Kidney (tissue), 13 donors: ENCODE measurements at regions not wholly inside any gene's neighbourhood (a gene's known extent, or its start where the extent isn't known, plus 50 kb on each side); places are given as distances from the start of the nearest gene placed in this dataset.
A peak's percentile ranks its signal among the peaks of the same experiment; 100 is the strongest.

Experiments
- DNase-seq, 5 donors: peaks; one replicate each; pipeline ENCODE4 v3.0.0-alpha.2; 2013 to 2020
- FAIRE-seq: peaks from 2 replicates; lab custom pipeline; 2012; peaks lifted over from hg19 to GRCh38; lab: Jason Lieb, UNC
- H3K27ac ChIP-seq, 2 donors: one replicate each; pipeline ENCODE4 v1.7.0; 2013; ENCODE audit warnings: low read depth in 2 of 2, low read length in 2 of 2, inconsistent platforms in 1 of 2
- H3K27me3 ChIP-seq: one replicate; pipeline ENCODE4 v1.7.1; 2013; ENCODE audit warnings: low read length, inconsistent platforms; ENCODE audit not compliant: control insufficient read depth, insufficient read depth
- H3K36me3 ChIP-seq, 3 donors: one replicate each; pipeline versions ENCODE4 v1.7.0 to v1.7.1; 2013; ENCODE audit warnings: low read length in 3 of 3, control low read depth in 1 of 3, inconsistent platforms in 1 of 3; ENCODE audit not compliant: insufficient read depth in 3 of 3, control insufficient read depth in 2 of 3
- H3K4me1 ChIP-seq, 3 donors: one replicate each; pipeline versions ENCODE4 v1.7.0 to v1.7.1; 2013; ENCODE audit warnings: low read length in 3 of 3, inconsistent platforms in 1 of 3, low read depth in 1 of 3; ENCODE audit not compliant: control insufficient read depth in 2 of 3, insufficient read depth in 2 of 3
- H3K4me3 ChIP-seq, 3 donors: one replicate each; pipeline versions ENCODE4 v1.7.0 to v1.8.1; 2013; ENCODE audit warnings: low read length in 3 of 3, control low read depth in 1 of 3, inconsistent platforms in 1 of 3
- H3K9ac ChIP-seq, 3 donors: one replicate each; pipeline versions ENCODE4 v1.7.0 to v1.7.1; 2013; ENCODE audit warnings: low read length in 3 of 3, control low read depth in 1 of 3, inconsistent platforms in 1 of 3
- H3K9me3 ChIP-seq, 3 donors: one replicate each; pipeline versions ENCODE4 v1.7.0 to v1.7.1; 2013; ENCODE audit warnings: low read length in 3 of 3, control low read depth in 1 of 3, inconsistent platforms in 1 of 3; ENCODE audit not compliant: control insufficient read depth in 2 of 3, insufficient read depth in 1 of 3
- CTCF ChIP-seq: IDR thresholded peaks from 3 replicates; pipeline ENCODE4 v1.5.1; 2012; ENCODE audit warnings: mild to moderate bottlenecking, moderate library complexity, borderline replicate concordance; ENCODE audit not compliant: insufficient read depth; ENCODE audit errors: extremely low read depth
- intact Hi-C: fragments of 100-400 bp; cut with DNase I; formaldehyde crosslinking; loops from one replicate; pipeline ENCODE4 v1.11.1; 2022
- donor health status: control.
- donor health status: control.
- donor health status: control.
- donor health status: control.
- donor health status: control.
- donor health status: DM: yes; HTN: yes; CAD: no.
- donor health status: Normal renal cell carcinoma (clear cell type).

DNA sequence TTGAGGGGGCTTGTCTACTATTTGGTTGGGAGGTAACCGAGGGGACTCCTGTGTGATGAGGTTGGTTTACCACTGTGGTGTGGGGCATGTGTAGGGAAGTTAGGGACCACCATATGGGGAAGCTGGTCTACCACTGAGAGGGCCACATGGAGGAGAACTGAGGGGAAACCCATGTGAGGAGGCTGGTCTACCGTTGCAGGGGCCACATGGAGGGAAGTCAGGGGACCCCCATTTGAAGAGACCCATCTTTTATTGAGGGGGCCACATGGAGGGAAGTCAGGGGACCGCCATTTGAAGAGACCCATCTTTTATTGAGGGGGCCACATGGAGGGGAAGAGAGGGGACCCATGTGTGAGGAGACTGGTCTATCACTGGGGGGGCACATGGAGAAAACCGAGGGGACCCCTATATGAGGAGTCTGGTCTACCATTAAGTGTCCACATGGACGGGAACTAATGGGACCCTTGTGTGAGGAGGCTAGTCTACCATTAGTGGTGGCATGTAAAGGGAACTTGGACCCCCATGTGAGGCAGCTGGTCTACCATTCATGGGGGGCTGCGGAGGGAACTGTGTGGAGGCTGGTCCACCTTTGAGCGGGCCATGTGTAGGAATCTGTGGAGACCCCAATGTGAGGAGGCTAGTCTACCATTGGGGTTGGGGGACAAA lies 165.5 kb downstream of the FBLN2 start:
- FAIRE-seq = no peak
- Histone ChIP-seq H3K4me1 (no peaks in the 10 kb centered on the region), H3K27me3 (no peaks in the 10 kb centered on the region), H3K9me3 (peaks cover 0 to 4% (median 0%) of the 10 kb centered on the region in 3 donors), H3K9ac (no peak overlapping the region), H3K4me3 (no peak overlapping the region), H3K27ac (no peak overlapping the region), H3K36me3 (no peaks in the 10 kb centered on the region)
- DNase-seq = peak in 3 of 5 donors; percentile 2 to 51 (median 7)
- intact Hi-C loops = no loop called here
- TF ChIP-seq CTCF = no peak

- Histone ChIP-seq H3K27ac (no peak overlapping the region), H3K4me1 (no peaks in the 10 kb centered on the region), H3K27me3 (no peaks in the 10 kb centered on the region), H3K4me3 (no peak overlapping the region), H3K36me3 (no peaks in the 10 kb centered on the region), H3K9me3 (peaks cover 0 to 4% (median 0%) of the 10 kb centered on the region in 3 donors), H3K9ac (no peak overlapping the region)
- DNase-seq (peak in 2 of 5 donors; percentile 1 to 3), FAIRE-seq (no peak)
- TF ChIP-seq CTCF = no peak
- intact Hi-C loops = no loop called here
These were observed 164.5 kb downstream of the FBLN2 start for GRCh38 chr3:13713396-13713795.

DNA sequence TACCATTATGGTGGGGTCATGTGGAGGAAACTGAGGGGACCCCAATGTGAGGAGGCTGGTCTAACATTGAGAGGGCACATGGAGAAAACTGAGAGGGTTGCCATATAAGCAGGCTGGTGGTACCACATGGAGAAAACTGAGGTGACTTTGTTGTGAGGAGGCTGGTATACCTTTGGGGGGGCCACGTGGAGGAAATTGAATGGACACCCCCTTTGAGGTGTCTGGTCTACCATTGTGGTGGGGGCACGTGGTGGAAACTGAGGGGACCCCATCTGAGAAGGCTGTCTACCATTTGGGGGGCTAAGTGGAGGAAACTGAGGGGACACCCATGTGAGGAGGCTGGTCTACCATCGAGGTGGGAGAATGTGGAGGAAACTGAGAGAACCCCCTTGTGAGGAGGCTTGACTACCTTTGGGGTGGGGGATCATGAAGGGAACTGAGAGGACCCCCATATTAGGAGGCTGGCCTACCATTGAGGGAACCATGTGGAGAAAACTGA lies 163.8 kb downstream of the FBLN2 start:
- H3K27me3 ChIP-seq = no peaks in the 10 kb centered on the region
- no peak overlapping the region for H3K4me3 ChIP-seq
- no peaks in the 10 kb centered on the region for H3K36me3 ChIP-seq
- H3K27ac ChIP-seq = no peak overlapping the region
- no peak for FAIRE-seq
- no peak for TF ChIP-seq CTCF
- intact Hi-C loops = no loop called here
- peak in 2 of 5 donors; percentile 2 to 5 for DNase-seq
- no peaks in the 10 kb centered on the region for H3K4me1 ChIP-seq
- H3K9me3 ChIP-seq = peaks cover 0 to 4% (median 0%) of the 10 kb centered on the region in 3 donors
- no peak overlapping the region for H3K9ac ChIP-seq
